Stomach (tissue), 8 donors: ENCODE measurements at regions not wholly inside any gene's neighbourhood (a gene's known extent, or its start where the extent isn't known, plus 50 kb on each side); places are given as distances from the start of the nearest gene placed in this dataset.

Source experiments
- DNase-seq, 2 donors: peaks; one replicate each; pipeline versions ENCODE4 v3.0.0 to v3.0.0-alpha.2; 2013 to 2019
- H3K27ac ChIP-seq, 5 donors: fragments of 200-600 bp in 4 of 5; sonication (generic) in 4 of 5; one replicate each; pipeline ENCODE4 v1.5.1; 2013 to 2019; ENCODE audit warnings: mild to moderate bottlenecking in 1 of 5, moderate library complexity in 1 of 5
- H3K27me3 ChIP-seq, 3 donors: fragments of 200-600 bp; sonication (generic); one replicate each; pipeline ENCODE4 v1.5.1; 2017 to 2019; ENCODE audit warnings: mixed run types in 1 of 3
- H3K36me3 ChIP-seq, 4 donors: fragments of 200-600 bp; sonication (generic); 1 replicate in 3 of 4; 2 replicates in 1 of 4; pipeline ENCODE4 v1.5.1; 2016 to 2019
- H3K4me1 ChIP-seq, 4 donors: fragments of 200-600 bp; sonication (generic); one replicate each; pipeline ENCODE4 v1.5.1; 2016 to 2019
- H3K4me3 ChIP-seq, 4 donors: fragments of 200-600 bp; sonication (generic) in 3 of 4; one replicate each; pipeline ENCODE4 v1.5.1; 2016 to 2019; ENCODE audit warnings: mild to moderate bottlenecking in 1 of 4
- H3K9me3 ChIP-seq, 4 donors: fragments of 200-600 bp; sonication (generic); one replicate each; pipeline ENCODE4 v1.5.1; 2016 to 2019
- EP300 ChIP-seq: sonication (generic); formaldehyde crosslinking; IDR thresholded peaks from one replicate; pipeline ENCODE4 v1.6.1; 2017; ENCODE audit warnings: antibody characterized with exemption
- POLR2A ChIP-seq, 4 donors: fragments of 450-650 bp; IDR thresholded peaks; one replicate each; pipeline ENCODE4 v1.6.1; 2016; ENCODE audit warnings: antibody characterized with exemption in 4 of 4, control low read depth in 2 of 4, mild to moderate bottlenecking in 1 of 4, moderate library complexity in 1 of 4
- POLR2AphosphoS5 ChIP-seq, 3 donors: sonication (generic); formaldehyde crosslinking; IDR thresholded peaks; one replicate each; pipeline ENCODE4 v1.6.1; 2016; ENCODE audit warnings: antibody characterized with exemption in 3 of 3
- whole genome bisulfite sequencing, 5 donors: extraction: QIAGEN DNeasy Blood & Tissue Kit in 3 of 5; methylation state at CpG; one replicate each; pipeline versions ENCODE4 v1.1.5 to v1.1.7; 2013 to 2018; 5-methylcytosine and 5-hydroxymethylcytosine counted together
- intact Hi-C: fragments of 100-400 bp; cut with DNase I; formaldehyde crosslinking; loops from one replicate; pipeline ENCODE4 v1.15.1; 2023; ENCODE audit warnings: low total_unique reads
- TF ChIP-seq, protein P1 (sequence below), 7 experiments: fragments of 450-650 bp in 4 of 7; fragments of 200-600 bp in 3 of 7; sonication (generic) in 3 of 7; IDR thresholded peaks; one replicate each; pipeline ENCODE4 v1.5.1; 2016 to 2019; ENCODE audit warnings: antibody characterized with exemption in 7 of 7, control low read depth in 2 of 7, mild to moderate bottlenecking in 1 of 7
- donor health status: healthy with polysubstance abuse.
- donor health status: Bipolar disorder and iron deficiency.
- donor health status: healthy.

DNA sequence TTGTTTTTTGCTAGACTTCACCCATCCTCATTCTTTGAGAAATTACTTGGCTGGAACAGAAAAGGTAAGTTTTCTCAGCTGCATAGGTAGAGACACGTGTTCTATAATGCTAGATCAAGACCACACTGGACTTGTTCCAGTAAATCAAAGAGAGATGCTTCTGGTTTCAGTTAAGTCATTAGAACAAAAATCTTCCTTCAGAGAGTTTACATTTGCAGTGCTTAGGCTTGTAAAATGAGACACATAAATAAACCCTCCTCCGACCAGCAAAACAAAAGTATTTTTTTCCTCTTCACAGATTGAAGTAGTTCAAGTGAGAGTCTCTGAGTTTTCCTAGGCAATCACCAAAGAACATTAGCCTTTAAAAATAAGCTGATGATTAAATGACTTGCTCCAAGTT is 87.3 kb upstream of the PROK2 start:
- peaks cover 0 to 5% (median 0%) of the 10 kb centered on the region in 4 donors for H3K4me1 ChIP-seq
- no peaks in the 10 kb centered on the region for H3K27me3 ChIP-seq
- no peak overlapping the region for H3K27ac ChIP-seq
- H3K36me3 ChIP-seq, result no peaks in the 10 kb centered on the region
- no peak overlapping the region for H3K4me3 ChIP-seq
- no peak for DNase-seq
- H3K9me3 ChIP-seq, result no peaks in the 10 kb centered on the region
- TF ChIP-seq POLR2AphosphoS5 (IDR thresholded peaks at IDR 0.05) (no peak), EP300 (no peak), POLR2A (IDR thresholded peaks at IDR 0.05) (no peak)
- TF ChIP-seq, protein P1, sequence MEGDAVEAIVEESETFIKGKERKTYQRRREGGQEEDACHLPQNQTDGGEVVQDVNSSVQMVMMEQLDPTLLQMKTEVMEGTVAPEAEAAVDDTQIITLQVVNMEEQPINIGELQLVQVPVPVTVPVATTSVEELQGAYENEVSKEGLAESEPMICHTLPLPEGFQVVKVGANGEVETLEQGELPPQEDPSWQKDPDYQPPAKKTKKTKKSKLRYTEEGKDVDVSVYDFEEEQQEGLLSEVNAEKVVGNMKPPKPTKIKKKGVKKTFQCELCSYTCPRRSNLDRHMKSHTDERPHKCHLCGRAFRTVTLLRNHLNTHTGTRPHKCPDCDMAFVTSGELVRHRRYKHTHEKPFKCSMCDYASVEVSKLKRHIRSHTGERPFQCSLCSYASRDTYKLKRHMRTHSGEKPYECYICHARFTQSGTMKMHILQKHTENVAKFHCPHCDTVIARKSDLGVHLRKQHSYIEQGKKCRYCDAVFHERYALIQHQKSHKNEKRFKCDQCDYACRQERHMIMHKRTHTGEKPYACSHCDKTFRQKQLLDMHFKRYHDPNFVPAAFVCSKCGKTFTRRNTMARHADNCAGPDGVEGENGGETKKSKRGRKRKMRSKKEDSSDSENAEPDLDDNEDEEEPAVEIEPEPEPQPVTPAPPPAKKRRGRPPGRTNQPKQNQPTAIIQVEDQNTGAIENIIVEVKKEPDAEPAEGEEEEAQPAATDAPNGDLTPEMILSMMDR (IDR thresholded peaks at IDR 0.05), result no peak
- intact Hi-C loops, result no loop called here
- 22 to 28% (median 27%) methylated on average over 2 of the region's 2 CpGs for WGBS, 5 donors

DNA sequence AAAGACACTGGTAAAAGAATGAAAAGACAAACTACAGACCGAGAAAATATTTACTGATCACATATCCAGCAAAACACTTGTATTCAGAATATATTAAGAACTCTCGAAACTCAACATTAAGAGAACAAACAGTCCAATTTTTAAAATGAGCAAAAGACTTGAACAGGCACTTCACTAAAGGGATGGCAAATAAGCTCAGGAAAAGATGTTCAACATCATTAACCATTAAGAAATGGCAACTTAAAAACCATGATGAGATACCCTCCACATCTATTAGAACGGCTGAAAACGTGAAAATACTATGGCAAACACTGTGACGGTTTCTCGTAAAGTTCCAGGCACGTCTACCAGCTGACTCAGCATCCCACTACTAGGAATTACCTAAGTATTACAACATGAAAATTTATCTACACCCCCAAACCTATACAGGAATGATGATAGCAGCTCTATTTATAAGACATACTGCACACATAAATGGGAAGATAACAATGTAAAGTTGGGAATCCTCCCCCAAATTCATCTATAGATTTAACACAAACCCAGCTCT is 86.1 kb upstream of the PROK2 start:
- intact Hi-C loops, result no loop called here
- Histone ChIP-seq H3K4me3 (no peak overlapping the region), H3K36me3 (no peaks in the 10 kb centered on the region), H3K4me1 (peaks cover 0 to 5% (median 0%) of the 10 kb centered on the region in 4 donors), H3K9me3 (no peaks in the 10 kb centered on the region), H3K27me3 (no peaks in the 10 kb centered on the region), H3K27ac (no peak overlapping the region)
- DNase-seq, result no peak
- no peak for TF ChIP-seq POLR2AphosphoS5 (IDR thresholded peaks at IDR 0.05)
- TF ChIP-seq EP300, result no peak
- TF ChIP-seq, protein P1 (IDR thresholded peaks at IDR 0.05), result no peak
- TF ChIP-seq POLR2A (IDR thresholded peaks at IDR 0.05), result no peak
- WGBS, 5 donors, result 86 to 93% (median 90%) methylated on average over 7 of the region's 7 CpGs

DNA sequence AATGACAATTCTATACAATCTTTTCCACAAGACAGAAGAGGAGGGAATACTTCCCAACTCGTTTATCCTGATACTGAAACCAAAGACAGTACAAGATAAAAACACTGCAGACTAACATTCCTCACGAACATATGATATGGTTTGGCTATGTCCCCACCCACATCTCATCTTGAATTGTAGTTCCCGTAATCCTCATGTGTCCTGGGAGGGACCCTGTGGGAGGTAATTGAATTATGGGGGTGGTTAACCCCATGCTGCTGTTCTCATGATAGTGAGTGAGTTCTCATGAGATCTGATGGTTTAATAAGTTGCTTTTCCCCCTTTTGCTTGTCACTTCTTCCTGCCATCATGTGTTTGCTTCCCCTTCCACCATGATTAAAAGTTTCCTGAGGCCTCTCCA is 83.9 kb upstream of the PROK2 start:
- H3K4me1 ChIP-seq, result no peaks in the 10 kb centered on the region
- no peak for DNase-seq
- H3K4me3 ChIP-seq, result no peak overlapping the region
- intact Hi-C loops, result no loop called here
- H3K9me3 ChIP-seq, result no peaks in the 10 kb centered on the region
- TF ChIP-seq EP300 (no peak), POLR2AphosphoS5 (IDR thresholded peaks at IDR 0.05) (no peak), POLR2A (IDR thresholded peaks at IDR 0.05) (no peak)
- TF ChIP-seq, protein P1 (IDR thresholded peaks at IDR 0.05), result no peak
- H3K27me3 ChIP-seq, result peaks cover 0 to 9% (median 0%) of the 10 kb centered on the region in 3 donors
- no peak overlapping the region for H3K27ac ChIP-seq
- WGBS, 5 donors, result 49 to 57% (median 54%) methylated on average over 3 of the region's 3 CpGs
- no peaks in the 10 kb centered on the region for H3K36me3 ChIP-seq

DNA sequence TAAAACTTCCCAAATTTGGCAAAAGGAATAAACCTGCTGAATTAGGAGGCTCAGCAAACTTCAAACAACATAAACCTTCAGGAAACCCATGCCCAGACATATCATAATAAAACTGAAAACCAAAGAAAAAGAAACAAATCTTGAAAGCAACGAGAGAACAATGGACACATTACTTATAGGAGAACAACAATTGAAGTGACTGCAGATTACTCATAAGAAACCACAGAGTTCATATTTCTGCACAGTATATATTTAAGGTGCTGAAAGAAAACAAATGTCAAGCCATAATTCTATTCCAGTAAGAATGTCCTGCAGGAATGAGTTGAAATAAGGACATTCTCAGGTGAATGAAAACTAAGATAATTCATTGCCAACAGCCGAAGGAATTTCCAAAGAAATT is 80.8 kb upstream of the PROK2 start:
- TF ChIP-seq POLR2A (IDR thresholded peaks at IDR 0.05) (no peak), POLR2AphosphoS5 (IDR thresholded peaks at IDR 0.05) (no peak), EP300 (no peak)
- TF ChIP-seq, protein P1 (IDR thresholded peaks at IDR 0.05), result no peak
- Histone ChIP-seq H3K4me1 (no peaks in the 10 kb centered on the region), H3K27me3 (peaks cover 0 to 11% (median 0%) of the 10 kb centered on the region in 3 donors), H3K36me3 (no peaks in the 10 kb centered on the region), H3K9me3 (peaks cover 0 to 6% (median 4%) of the 10 kb centered on the region in 4 donors), H3K4me3 (no peak overlapping the region), H3K27ac (no peak overlapping the region)
- no peak for DNase-seq
- 57 to 65% (median 58%) methylated on average over 2 of the region's 2 CpGs for WGBS, 5 donors
- intact Hi-C loops, result no loop called here
